KMS-11 (cell line): ENCODE measurements at regions not wholly inside any gene's neighbourhood (a gene's known extent, or its start where the extent isn't known, plus 50 kb on each side); places are given as distances from the start of the nearest gene placed in this dataset.

ENCODE experiments used
- H2AFZ ChIP-seq: fragments of 200-600 bp; sonication (generic); 2 replicates; pipeline ENCODE4 v1.6.1; 2016; ENCODE audit warnings: antibody characterized with exemption, mixed run types, low read depth
- H3K27ac ChIP-seq: fragments of 200-600 bp; sonication (generic); 2 replicates; pipeline ENCODE4 v1.6.1; 2016; ENCODE audit warnings: mild to moderate bottlenecking, mixed run types
- H3K27me3 ChIP-seq: fragments of 200-600 bp; sonication (generic); 2 replicates; pipeline ENCODE4 v1.6.1; 2017; ENCODE audit warnings: mild to moderate bottlenecking, low read depth, mixed run types, moderate library complexity; ENCODE audit not compliant: insufficient read depth
- H3K36me3 ChIP-seq: fragments of 200-600 bp; sonication (generic); 2 replicates; pipeline ENCODE4 v1.6.1; 2017; ENCODE audit warnings: mild to moderate bottlenecking, mixed run types; ENCODE audit not compliant: insufficient read depth
- H3K4me1 ChIP-seq: fragments of 200-600 bp; sonication (generic); 2 replicates; pipeline ENCODE4 v1.6.1; 2016; ENCODE audit warnings: mild to moderate bottlenecking, low read depth, mixed run types; ENCODE audit not compliant: poor library complexity, severe bottlenecking
- H3K4me2 ChIP-seq: fragments of 200-600 bp; sonication (generic); 2 replicates; pipeline ENCODE4 v1.7.0; 2016; ENCODE audit warnings: mild to moderate bottlenecking, mixed run types
- H3K4me3 ChIP-seq: fragments of 200-600 bp; sonication (generic); IDR thresholded peaks from 2 replicates; pipeline ENCODE4 v1.6.1; 2017; ENCODE audit warnings: low read depth, low read length, mixed read lengths; ENCODE audit not compliant: insufficient read depth
- H3K79me2 ChIP-seq: fragments of 200-600 bp; sonication (generic); 2 replicates; pipeline ENCODE4 v1.6.1; 2016; ENCODE audit warnings: low read depth, mixed run types; ENCODE audit not compliant: insufficient read depth
- H3K9ac ChIP-seq: fragments of 200-600 bp; sonication (generic); 2 replicates; pipeline ENCODE4 v1.6.1; 2016; ENCODE audit warnings: mild to moderate bottlenecking, mixed run types
- H4K20me1 ChIP-seq: fragments of 200-600 bp; sonication (generic); 2 replicates; pipeline ENCODE4 v1.6.1; 2016; ENCODE audit warnings: mild to moderate bottlenecking, mixed run types; ENCODE audit not compliant: insufficient read depth
- TF ChIP-seq, protein P1 (sequence below): fragments of 200-600 bp; sonication (generic); conservative IDR thresholded peaks from 2 replicates; pipeline ENCODE4 v1.6.1; 2017; ENCODE audit warnings: low read depth, mild to moderate bottlenecking, antibody characterized with exemption, low read length, moderate library complexity, mixed read lengths

- no peaks in the 10 kb centered on the region for H3K79me2 ChIP-seq
- H3K4me2 ChIP-seq: no peak overlapping the region
- H2AFZ ChIP-seq: no peak overlapping the region
- H3K27ac ChIP-seq: no peak overlapping the region
- H4K20me1 ChIP-seq: no peaks in the 10 kb centered on the region
- no peak overlapping the region for H3K4me3 ChIP-seq
- TF ChIP-seq, protein P1, sequence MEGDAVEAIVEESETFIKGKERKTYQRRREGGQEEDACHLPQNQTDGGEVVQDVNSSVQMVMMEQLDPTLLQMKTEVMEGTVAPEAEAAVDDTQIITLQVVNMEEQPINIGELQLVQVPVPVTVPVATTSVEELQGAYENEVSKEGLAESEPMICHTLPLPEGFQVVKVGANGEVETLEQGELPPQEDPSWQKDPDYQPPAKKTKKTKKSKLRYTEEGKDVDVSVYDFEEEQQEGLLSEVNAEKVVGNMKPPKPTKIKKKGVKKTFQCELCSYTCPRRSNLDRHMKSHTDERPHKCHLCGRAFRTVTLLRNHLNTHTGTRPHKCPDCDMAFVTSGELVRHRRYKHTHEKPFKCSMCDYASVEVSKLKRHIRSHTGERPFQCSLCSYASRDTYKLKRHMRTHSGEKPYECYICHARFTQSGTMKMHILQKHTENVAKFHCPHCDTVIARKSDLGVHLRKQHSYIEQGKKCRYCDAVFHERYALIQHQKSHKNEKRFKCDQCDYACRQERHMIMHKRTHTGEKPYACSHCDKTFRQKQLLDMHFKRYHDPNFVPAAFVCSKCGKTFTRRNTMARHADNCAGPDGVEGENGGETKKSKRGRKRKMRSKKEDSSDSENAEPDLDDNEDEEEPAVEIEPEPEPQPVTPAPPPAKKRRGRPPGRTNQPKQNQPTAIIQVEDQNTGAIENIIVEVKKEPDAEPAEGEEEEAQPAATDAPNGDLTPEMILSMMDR: no peak
- no peaks in the 10 kb centered on the region for H3K36me3 ChIP-seq
- H3K9ac ChIP-seq: no peak overlapping the region
- H3K4me1 ChIP-seq: no peaks in the 10 kb centered on the region
- H3K27me3 ChIP-seq: no peaks in the 10 kb centered on the region
These were observed 133.7 kb upstream of the KLF14 start for GRCh38 chr7:130867581-130868136.

GRCh38 chr7:130868139-130868538 is 134.1 kb upstream of the KLF14 start:
- Histone ChIP-seq H3K79me2 (no peaks in the 10 kb centered on the region), H3K4me3 (no peak overlapping the region), H2AFZ (no peak overlapping the region), H3K27me3 (no peaks in the 10 kb centered on the region), H4K20me1 (no peaks in the 10 kb centered on the region), H3K27ac (no peak overlapping the region), H3K4me2 (no peak overlapping the region), H3K4me1 (no peaks in the 10 kb centered on the region), H3K36me3 (no peaks in the 10 kb centered on the region), H3K9ac (no peak overlapping the region)
- TF ChIP-seq, protein P1: no peak

- H3K4me2 ChIP-seq: no peak overlapping the region
- no peaks in the 10 kb centered on the region for H3K4me1 ChIP-seq
- H3K36me3 ChIP-seq: no peaks in the 10 kb centered on the region
- no peak overlapping the region for H3K9ac ChIP-seq
- no peaks in the 10 kb centered on the region for H4K20me1 ChIP-seq
- TF ChIP-seq, protein P1: no peak
- no peaks in the 10 kb centered on the region for H3K79me2 ChIP-seq
- no peak overlapping the region for H2AFZ ChIP-seq
- no peak overlapping the region for H3K27ac ChIP-seq
- no peaks in the 10 kb centered on the region for H3K27me3 ChIP-seq
- H3K4me3 ChIP-seq: no peak overlapping the region
These were observed 135.9 kb upstream of the KLF14 start for GRCh38 chr7:130869918-130870317.

GRCh38 chr7:130872341-130872740 is 138.3 kb upstream of the KLF14 start:
- H3K4me1 ChIP-seq: no peaks in the 10 kb centered on the region
- no peak overlapping the region for H3K4me3 ChIP-seq
- no peak overlapping the region for H3K9ac ChIP-seq
- H3K4me2 ChIP-seq: no peak overlapping the region
- no peaks in the 10 kb centered on the region for H3K36me3 ChIP-seq
- no peaks in the 10 kb centered on the region for H3K79me2 ChIP-seq
- H3K27ac ChIP-seq: no peak overlapping the region
- H4K20me1 ChIP-seq: no peaks in the 10 kb centered on the region
- no peak overlapping the region for H2AFZ ChIP-seq
- H3K27me3 ChIP-seq: no peaks in the 10 kb centered on the region
- TF ChIP-seq, protein P1: no peak
